HG03064 (cell line): ENCODE measurements at regions not wholly inside any gene's neighbourhood (a gene's known extent, or its start where the extent isn't known, plus 50 kb on each side); places are given as distances from the start of the nearest gene placed in this dataset.

Source experiments
- ATAC-seq: cut with Tn5 transposase; IDR thresholded peaks from one replicate; pipeline ENCODE4 v1.9.1; 2021; ENCODE audit warnings: low read depth; ENCODE audit not compliant: unreplicated experiment

DNA sequence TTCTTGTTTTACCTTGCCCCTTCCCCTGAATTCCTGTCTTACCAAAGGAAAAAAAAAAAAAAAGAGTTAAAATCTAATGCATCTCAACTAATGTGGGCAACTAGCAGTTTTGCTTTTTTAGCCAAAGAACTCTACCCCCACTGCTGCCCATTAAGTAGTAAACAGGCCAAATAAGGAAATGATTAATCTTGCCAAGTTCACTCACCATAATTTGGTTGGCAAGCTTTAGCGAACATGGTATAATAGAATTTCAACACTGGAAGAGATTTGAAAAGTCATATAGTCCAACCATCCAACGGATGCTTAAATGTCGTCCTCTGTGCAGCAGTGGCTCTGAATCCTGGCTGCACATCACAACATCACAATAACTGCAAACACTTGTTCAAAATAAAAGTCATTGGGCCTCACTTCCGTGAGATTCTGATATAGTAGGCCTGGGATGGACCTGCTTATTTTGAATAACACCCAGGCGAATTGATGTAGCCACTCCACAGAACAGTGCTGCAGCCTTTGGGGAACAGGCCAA, 142.0 kb upstream of the UBE2E1 start:
- ATAC-seq: no peak

DNA sequence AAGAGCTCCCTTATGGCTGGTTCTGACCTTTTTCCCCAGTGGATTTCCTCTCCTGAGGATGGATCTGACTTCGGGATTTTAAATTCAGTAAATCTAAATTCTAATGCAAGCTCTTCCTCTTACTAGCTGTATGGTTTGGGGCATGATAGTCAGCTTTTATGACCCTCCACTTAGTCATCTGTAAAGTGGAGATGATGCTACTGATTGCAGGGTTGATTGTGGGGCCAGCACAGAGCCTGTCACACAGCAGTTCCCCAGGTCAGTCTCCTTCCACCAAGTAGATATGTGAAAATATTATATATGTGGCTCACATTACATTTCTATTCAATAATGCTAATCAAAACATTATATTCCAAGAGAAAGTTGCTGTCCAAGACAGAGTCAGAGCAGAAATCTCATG, 141.3 kb upstream of the UBE2E1 start:
- ATAC-seq: no peak

DNA sequence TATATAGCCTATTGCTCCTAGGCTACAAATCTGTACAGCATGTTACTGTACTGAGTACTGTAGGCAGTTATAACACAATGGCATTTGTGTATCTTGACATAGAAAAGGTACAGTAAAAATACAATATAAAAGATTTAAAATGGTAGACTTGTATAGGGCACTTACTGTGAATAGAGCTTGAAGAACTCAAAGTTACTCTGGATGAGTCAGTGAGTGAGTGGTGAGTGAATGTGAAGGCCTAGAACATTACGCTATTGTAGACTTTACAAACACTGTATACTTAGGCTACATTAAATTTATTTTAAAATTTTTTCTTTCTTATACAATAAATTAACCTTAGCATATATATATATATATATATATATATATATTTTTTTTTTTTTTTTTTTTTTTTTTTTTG, 140.0 kb upstream of the UBE2E1 start:
- ATAC-seq: no peak

DNA sequence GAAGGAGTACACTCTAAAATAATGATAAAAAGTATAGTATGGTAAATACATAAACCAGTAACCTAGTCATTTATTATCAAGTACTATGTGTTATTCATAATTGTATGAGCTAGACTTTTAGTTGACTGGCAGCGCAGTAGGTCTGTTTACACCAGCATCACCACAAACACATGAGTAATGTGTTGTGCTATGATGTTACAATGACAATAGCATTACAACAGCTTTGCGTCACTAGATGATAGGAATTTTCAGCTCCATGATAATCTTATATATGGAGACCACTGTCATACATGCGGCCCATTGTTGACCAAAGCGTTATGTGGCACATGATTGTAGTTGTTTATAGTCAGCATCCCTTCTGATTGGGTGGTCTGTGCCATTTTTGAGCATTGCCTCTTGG, 138.9 kb upstream of the UBE2E1 start:
- ATAC-seq: no peak

GRCh38 chr3:23667536-23668429, 138.0 kb upstream of the UBE2E1 start:
- no peak for ATAC-seq

- ATAC-seq: no peak
Measured at GRCh38 chr3:23668430-23668904, 137.3 kb upstream of the UBE2E1 start.

- ATAC-seq: no peak
Measured at GRCh38 chr3:23669541-23670255, 136.1 kb upstream of the UBE2E1 start.

- no peak for ATAC-seq
Measured at GRCh38 chr3:23671851-23672589, 133.7 kb upstream of the UBE2E1 start.

- no peak for ATAC-seq
Measured at GRCh38 chr3:23672628-23673027, 133.1 kb upstream of the UBE2E1 start.

GRCh38 chr3:23675010-23675409, 130.7 kb upstream of the UBE2E1 start:
- ATAC-seq: no peak

DNA sequence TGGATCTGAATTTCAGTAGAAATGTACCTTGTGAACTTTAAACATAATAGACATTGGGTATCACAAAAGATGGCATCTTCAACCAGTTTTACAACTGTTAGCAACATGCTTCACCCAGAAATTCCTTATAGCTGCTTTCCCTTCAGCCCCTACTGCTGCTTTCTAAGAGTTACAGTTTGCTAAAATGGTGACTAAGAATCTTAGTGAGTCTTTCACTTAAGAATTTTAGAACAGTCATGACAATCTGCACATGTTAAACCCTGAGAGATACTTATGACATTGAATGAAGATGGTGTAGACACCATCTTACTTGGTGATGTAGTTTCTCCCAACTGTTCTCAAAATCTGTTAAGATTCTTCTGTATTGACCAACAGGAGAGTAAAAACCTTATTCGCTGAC, 129.7 kb upstream of the UBE2E1 start:
- no peak for ATAC-seq

- ATAC-seq: no peak
Measured at GRCh38 chr3:23682646-23683045, 123.1 kb upstream of the UBE2E1 start.

- ATAC-seq: no peak
Measured at GRCh38 chr3:23685541-23686258, 120.1 kb upstream of the UBE2E1 start.

DNA sequence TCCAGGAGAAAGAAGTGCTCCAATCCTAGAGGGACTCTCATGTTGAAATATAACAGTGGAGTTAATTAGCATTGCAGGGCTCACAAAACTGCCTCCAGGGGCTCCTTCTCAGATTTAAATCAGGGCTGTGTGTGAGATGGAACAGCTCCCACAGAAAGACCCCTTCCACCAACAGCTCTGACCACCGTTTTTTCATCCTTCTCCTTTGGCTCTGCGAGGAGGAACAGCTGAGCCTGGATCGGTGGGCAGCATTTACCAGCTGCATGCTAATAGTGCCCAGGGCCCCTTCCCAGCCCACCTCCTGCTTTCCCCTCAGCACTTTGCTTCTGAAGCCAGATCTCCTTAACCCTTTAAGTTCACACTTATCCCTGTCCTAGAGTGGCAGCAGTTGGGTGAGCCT, 119.2 kb upstream of the UBE2E1 start:
- ATAC-seq: no peak

DNA sequence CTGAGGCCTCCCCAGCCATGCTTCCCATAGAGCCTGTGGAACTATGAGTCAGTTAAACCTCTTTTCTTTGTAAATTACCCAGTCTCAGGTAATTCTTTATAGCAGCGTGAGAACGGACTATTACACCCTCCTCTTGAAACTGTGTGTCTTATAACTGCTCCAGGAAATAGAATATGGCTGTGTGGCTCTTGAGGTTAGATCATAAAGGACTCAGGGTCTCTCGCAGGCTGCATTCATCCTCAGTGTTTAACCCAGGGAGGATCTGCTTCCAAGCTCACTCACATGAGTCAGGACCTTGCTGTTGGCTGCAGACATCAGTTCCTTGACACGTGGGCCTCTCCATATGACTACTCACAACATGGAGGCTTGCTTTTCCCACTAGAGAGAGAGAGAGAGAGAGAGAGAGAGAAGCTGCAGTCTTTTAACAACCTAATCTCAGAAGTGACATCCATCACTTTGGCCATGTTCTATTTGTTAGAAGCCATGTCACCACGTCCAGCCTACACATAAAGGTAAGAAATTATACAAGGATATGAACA, 114.3 kb upstream of the UBE2E1 start:
- ATAC-seq: no peak

GRCh38 chr3:23696842-23697241, 108.9 kb upstream of the UBE2E1 start:
- ATAC-seq: no peak

DNA sequence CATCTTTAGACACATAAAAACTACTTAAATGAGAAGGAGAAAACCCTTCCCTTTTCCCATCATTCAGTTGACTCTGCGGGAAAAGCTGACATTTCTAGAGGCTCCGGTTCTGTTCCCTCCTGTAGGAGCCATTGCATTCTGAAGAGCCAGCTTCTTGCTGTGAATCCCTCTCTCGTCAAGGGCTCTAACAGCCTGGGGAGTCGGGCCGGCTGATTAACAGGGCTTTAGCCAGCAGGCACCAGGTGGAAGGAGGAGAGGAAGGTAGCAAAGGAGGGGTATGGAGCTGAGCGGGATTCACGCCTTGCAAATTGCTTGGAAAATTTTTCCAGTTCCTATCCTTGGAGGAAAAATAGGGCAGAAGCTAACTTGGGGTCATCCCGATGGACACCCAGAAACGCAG, 108.3 kb upstream of the UBE2E1 start:
- no peak for ATAC-seq

GRCh38 chr3:23698652-23699313, 107.0 kb upstream of the UBE2E1 start:
- ATAC-seq: no peak

GRCh38 chr3:23700616-23701015, 105.1 kb upstream of the UBE2E1 start:
- no peak for ATAC-seq
